ENCODE measurements at regions not wholly inside any gene's neighbourhood (a gene's known extent, or its start where the extent isn't known, plus 50 kb on each side); places are given as distances from the start of the nearest gene placed in this dataset.
A peak's percentile ranks its signal among the peaks of the same experiment; 100 is the strongest.

DNA sequence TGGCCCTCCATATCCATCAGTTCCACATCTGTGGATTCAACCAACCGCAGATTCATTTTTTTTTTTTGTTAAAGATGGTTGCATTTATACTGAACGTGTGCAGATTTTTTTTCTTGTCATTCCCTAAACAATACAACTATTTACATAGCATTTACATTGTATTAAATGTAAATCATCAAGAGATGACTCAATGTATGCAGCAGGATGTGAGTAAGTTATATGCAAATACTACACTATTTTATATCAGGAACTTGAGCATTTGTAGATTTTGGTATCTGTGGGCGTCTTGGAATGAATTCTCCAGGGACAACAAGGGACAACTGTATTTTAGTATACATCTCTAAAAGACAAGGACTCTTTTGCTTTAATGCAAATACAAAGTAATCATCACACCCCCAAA, 299.2 kb upstream of the ZNF608 start:
- no peak overlapping the region for H3K4me3 ChIP-seq
- H3K27ac ChIP-seq: no peak overlapping the region
- peaks cover 20% of the 10 kb centered on the region for H3K4me1 ChIP-seq
- no peaks in the 10 kb centered on the region for H3K27me3 ChIP-seq (ENCODE audit: low read depth)
- no peak for TF ChIP-seq CTCF (IDR thresholded peaks at IDR 0.05)
- no peak for ATAC-seq
- H3K36me3 ChIP-seq: no peaks in the 10 kb centered on the region
- intact Hi-C loops (cut with DNase I): no loop called here
- no peaks in the 10 kb centered on the region for H3K9me3 ChIP-seq
- no peak for DNase-seq

- H3K36me3 ChIP-seq: no peaks in the 10 kb centered on the region
- H3K4me1 ChIP-seq: peaks cover 20% of the 10 kb centered on the region
- intact Hi-C loops (cut with DNase I): no loop called here
- no peak overlapping the region for H3K4me3 ChIP-seq
- ATAC-seq (peak in 1 of 2 donors; percentile 29), DNase-seq (no peak)
- H3K27me3 ChIP-seq (ENCODE audit: low read depth): no peaks in the 10 kb centered on the region
- no peaks in the 10 kb centered on the region for H3K9me3 ChIP-seq
- H3K27ac ChIP-seq: no peak overlapping the region
- no peak for TF ChIP-seq CTCF (IDR thresholded peaks at IDR 0.05)
These were observed 300.4 kb upstream of the ZNF608 start for GRCh38 chr5:125046838-125047237.

DNA sequence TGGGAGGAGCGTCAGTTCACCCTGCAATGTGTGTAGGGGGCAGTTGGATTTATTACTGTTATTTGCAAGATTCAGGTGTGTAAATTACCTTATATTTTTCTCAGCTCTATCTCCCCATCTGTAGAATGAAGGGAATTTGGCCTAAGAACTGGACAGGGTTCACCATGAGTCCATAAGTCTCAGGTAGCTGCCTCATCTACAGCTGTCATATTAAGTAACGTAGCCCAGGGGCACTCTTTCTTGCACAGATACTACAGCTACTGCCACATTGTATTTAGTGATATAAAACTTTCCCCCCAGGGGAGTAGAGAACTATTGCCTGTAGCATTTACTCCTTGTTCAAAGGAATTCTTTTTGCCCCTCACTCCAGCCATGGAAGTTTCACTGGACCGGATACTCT, 301.4 kb upstream of the ZNF608 start:
- no peak for TF ChIP-seq CTCF (IDR thresholded peaks at IDR 0.05)
- ATAC-seq: no peak
- H3K4me1 ChIP-seq: peaks cover 16% of the 10 kb centered on the region
- H3K4me3 ChIP-seq: no peak overlapping the region
- H3K9me3 ChIP-seq: no peaks in the 10 kb centered on the region
- intact Hi-C loops (cut with DNase I): no loop called here
- no peaks in the 10 kb centered on the region for H3K36me3 ChIP-seq
- H3K27ac ChIP-seq: no peak overlapping the region
- H3K27me3 ChIP-seq (ENCODE audit: low read depth): no peaks in the 10 kb centered on the region
- DNase-seq: no peak

DNA sequence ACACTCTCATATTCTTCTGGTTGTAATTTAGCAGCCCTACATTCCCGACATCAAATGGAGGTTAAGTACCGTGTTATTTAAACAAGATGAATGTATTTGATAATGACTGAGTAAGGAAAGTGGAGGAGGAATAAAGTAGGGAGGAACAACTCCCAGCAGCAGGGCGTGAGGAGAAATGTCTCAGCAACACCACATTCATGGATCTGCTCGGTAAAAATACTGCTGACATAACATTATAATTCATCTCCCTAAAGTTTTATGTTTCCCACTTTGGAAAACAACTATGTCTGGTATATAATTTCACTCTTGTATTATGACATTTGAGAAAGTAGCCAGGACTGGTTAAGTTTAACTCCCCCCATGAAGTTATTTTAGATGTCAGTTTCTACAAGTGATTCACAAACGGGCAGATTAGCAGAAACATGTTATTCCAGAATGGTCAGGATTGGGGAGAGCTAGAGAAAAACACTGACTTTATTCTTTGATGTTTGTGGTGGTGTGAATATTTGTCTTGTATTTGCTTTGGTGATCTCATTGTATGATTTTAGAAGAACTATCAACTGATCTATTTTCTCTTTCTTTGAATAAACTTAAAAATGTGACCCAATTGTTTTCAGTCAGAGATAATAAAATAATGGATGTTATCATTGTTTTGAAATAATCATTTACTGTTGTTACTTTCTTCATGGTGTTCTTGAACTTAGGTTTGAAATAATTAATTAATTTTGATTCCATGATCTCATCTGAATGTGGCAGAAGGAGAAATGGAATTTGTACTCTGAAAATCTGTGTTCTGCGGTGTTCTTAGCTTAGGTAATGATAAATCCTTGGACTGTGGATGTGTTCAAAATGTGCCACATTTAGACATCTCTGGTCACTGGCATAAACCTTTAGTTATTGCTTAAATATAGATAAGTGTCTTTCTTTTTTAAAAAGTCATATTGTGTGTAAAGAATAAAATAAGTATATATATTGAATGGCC, 303.6 kb upstream of the ZNF608 start:
- ATAC-seq: peak in 1 of 2 donors; percentile 67
- Histone ChIP-seq H3K4me3 (no peak overlapping the region), H3K9me3 (no peaks in the 10 kb centered on the region), H3K27me3 (ENCODE audit: low read depth) (no peaks in the 10 kb centered on the region), H3K36me3 (no peaks in the 10 kb centered on the region), H3K4me1 (no peaks in the 10 kb centered on the region), H3K27ac (no peak overlapping the region)
- intact Hi-C loops (cut with DNase I): no loop called here
- no peak for DNase-seq
- no peak for TF ChIP-seq CTCF (IDR thresholded peaks at IDR 0.05)

DNA sequence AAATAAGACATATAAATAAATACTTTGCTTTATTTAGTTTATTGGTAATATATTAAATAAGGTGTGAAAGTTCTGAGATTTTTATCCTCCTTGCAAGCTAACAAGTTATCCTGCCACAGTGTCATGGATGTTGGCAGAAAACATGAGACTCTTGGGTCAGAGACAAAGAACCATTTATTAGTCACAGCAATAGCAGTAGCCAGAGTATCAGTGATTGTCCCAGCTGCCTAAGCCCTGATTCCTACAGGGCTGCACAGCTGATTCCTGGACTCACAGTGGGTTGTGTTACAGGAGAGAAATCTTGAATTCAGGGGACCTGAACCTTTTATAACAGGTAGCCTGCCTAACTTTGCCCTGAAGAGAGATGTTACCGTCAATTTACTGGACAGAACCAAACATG, 304.5 kb upstream of the ZNF608 start:
- Histone ChIP-seq H3K36me3 (no peaks in the 10 kb centered on the region), H3K4me1 (no peaks in the 10 kb centered on the region), H3K4me3 (no peak overlapping the region), H3K27me3 (ENCODE audit: low read depth) (no peaks in the 10 kb centered on the region), H3K27ac (no peak overlapping the region), H3K9me3 (no peaks in the 10 kb centered on the region)
- no peak for TF ChIP-seq CTCF (IDR thresholded peaks at IDR 0.05)
- no peak for ATAC-seq
- intact Hi-C loops (cut with DNase I): no loop called here
- DNase-seq: no peak
